ENCODE measurements at regions not wholly inside any gene's neighbourhood (a gene's known extent, or its start where the extent isn't known, plus 50 kb on each side); places are given as distances from the start of the nearest gene placed in this dataset.

GRCh38 chr10:26621243-26621888, 76.1 kb upstream of the PDSS1 start:
- H3K4me3 ChIP-seq (ENCODE audit: low read depth, low read length) = no peak overlapping the region
- no peaks in the 10 kb centered on the region for H3K36me3 ChIP-seq
- H3K9me3 ChIP-seq = no peaks in the 10 kb centered on the region
- no peak for DNase-seq
- no peak for TF ChIP-seq CTCF (IDR thresholded peaks at IDR 0.05; ENCODE audit: low read depth, low read length)
- no peaks in the 10 kb centered on the region for H3K4me1 ChIP-seq
- H3K27me3 ChIP-seq = peaks cover 9% of the 10 kb centered on the region

GRCh38 chr10:26621889-26622711, 75.4 kb upstream of the PDSS1 start:
- Histone ChIP-seq H3K36me3 (no peaks in the 10 kb centered on the region), H3K4me3 (ENCODE audit: low read depth, low read length) (no peak overlapping the region), H3K4me1 (no peaks in the 10 kb centered on the region), H3K27me3 (peaks cover 9% of the 10 kb centered on the region), H3K9me3 (no peaks in the 10 kb centered on the region)
- TF ChIP-seq CTCF (IDR thresholded peaks at IDR 0.05; ENCODE audit: low read depth, low read length) = no peak
- no peak for DNase-seq

- H3K4me3 ChIP-seq (ENCODE audit: low read depth, low read length) = no peak overlapping the region
- no peak for TF ChIP-seq CTCF (IDR thresholded peaks at IDR 0.05; ENCODE audit: low read depth, low read length)
- DNase-seq = no peak
- H3K9me3 ChIP-seq = no peaks in the 10 kb centered on the region
- peaks cover 9% of the 10 kb centered on the region for H3K27me3 ChIP-seq
- H3K4me1 ChIP-seq = no peaks in the 10 kb centered on the region
- no peaks in the 10 kb centered on the region for H3K36me3 ChIP-seq
Measured at GRCh38 chr10:26622891-26623290, 74.6 kb upstream of the PDSS1 start.

- H3K27me3 ChIP-seq = peaks cover 9% of the 10 kb centered on the region
- TF ChIP-seq CTCF (IDR thresholded peaks at IDR 0.05; ENCODE audit: low read depth, low read length) = no peak
- H3K36me3 ChIP-seq = no peaks in the 10 kb centered on the region
- H3K4me3 ChIP-seq (ENCODE audit: low read depth, low read length) = no peak overlapping the region
- DNase-seq = no peak
- H3K9me3 ChIP-seq = no peaks in the 10 kb centered on the region
- no peaks in the 10 kb centered on the region for H3K4me1 ChIP-seq
Measured at GRCh38 chr10:26624006-26624405, 73.5 kb upstream of the PDSS1 start.

- DNase-seq = no peak
- no peak for TF ChIP-seq CTCF (IDR thresholded peaks at IDR 0.05; ENCODE audit: low read depth, low read length)
- no peaks in the 10 kb centered on the region for H3K4me1 ChIP-seq
- no peaks in the 10 kb centered on the region for H3K9me3 ChIP-seq
- H3K36me3 ChIP-seq = no peaks in the 10 kb centered on the region
- peaks cover 9% of the 10 kb centered on the region for H3K27me3 ChIP-seq
- H3K4me3 ChIP-seq (ENCODE audit: low read depth, low read length) = no peak overlapping the region
Measured at GRCh38 chr10:26626066-26626465, 71.4 kb upstream of the PDSS1 start.

- peak; percentile 25 for TF ChIP-seq CTCF (IDR thresholded peaks at IDR 0.05; ENCODE audit: low read depth, low read length)
- Histone ChIP-seq H3K4me1 (no peaks in the 10 kb centered on the region), H3K9me3 (no peaks in the 10 kb centered on the region), H3K4me3 (ENCODE audit: low read depth, low read length) (no peak overlapping the region), H3K27me3 (peaks cover 3% of the 10 kb centered on the region), H3K36me3 (no peaks in the 10 kb centered on the region)
- no peak for DNase-seq
Measured at GRCh38 chr10:26627324-26627723, 70.2 kb upstream of the PDSS1 start.
